RCC 7860 (cell line): ENCODE measurements at regions not wholly inside any gene's neighbourhood (a gene's known extent, or its start where the extent isn't known, plus 50 kb on each side); places are given as distances from the start of the nearest gene placed in this dataset.

ENCODE experiments used
- DNase-seq: peaks from one replicate; pipeline ENCODE4 v3.0.0-alpha.2; 2015; ENCODE audit warnings: low spot score
- FAIRE-seq: peaks from 2 replicates; lab custom pipeline; 2012; peaks lifted over from hg19 to GRCh38; lab: Jason Lieb, UNC

- FAIRE-seq (no peak), DNase-seq (no peak)
Observed at GRCh38 chr5:86768699-86769202, 151.0 kb downstream of the COX7C start.

GRCh38 chr5:86780018-86780417 is 162.3 kb downstream of the COX7C start:
- FAIRE-seq (no peak), DNase-seq (no peak)

DNA sequence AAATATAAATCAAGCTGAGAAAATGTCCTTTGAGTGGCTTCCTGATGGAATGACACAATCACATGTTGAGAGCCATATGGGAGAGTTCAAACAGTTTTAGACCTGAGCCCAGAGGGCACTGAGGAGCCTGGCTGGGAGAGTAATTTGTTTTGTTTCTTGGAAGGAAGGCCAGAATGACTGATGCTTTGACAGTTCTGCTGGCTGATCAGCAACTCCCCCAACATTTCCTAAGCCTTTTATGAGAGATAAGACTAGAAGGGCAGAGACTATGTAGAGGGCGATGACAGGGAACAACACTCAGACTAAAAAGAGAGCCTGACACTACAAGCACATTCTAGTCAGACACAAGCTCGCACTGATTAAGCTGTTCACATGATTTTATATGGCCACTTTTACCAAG is 169.2 kb downstream of the COX7C start:
- no peak for FAIRE-seq

DNA sequence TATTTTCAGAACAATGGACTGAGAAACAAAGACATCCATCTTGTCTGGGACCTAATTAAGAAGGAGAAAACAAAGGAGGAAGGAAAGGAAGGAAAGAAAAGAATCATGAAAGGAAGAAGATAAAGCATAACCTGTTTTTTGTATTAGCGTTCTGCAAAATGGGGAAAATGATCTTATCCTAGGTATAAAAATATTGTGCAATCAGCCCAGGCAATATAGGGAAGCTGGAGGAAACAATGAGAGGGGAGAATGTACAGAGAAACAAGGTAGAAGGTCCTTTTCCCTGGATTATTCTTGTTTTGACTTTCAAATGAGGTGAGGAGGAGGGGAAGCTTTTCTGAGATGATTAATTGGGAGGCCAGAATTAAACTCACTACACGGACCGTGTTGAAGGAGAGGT is 177.9 kb downstream of the COX7C start:
- no peak for FAIRE-seq
- no peak for DNase-seq

More for the DNA sequence above, 169.2 kb downstream of the COX7C start:
- DNase-seq = no peak

DNA sequence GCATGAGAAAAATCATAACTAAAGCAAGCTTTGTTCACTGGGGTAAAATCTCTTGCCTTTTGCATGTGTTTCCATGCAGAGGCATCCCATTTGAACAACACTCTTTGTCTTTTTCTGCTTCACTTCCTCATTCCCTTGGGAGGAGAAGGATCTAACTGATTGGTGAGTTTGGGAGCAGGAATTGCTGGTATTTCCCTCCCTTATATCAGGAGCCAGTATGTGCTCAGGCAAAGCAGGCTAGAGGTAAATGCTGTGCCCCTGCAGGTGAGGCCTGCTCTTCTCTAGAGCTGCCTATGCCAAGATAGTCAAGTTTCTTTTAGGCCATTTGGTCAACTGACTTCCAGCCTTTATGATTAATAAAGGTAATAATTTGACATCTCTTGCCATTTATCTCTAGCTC is 179.9 kb downstream of the COX7C start:
- no peak for DNase-seq
- no peak for FAIRE-seq

- DNase-seq (peak; percentile 46), FAIRE-seq (no peak)
Observed at GRCh38 chr5:86806206-86806605, 188.5 kb downstream of the COX7C start.

DNA sequence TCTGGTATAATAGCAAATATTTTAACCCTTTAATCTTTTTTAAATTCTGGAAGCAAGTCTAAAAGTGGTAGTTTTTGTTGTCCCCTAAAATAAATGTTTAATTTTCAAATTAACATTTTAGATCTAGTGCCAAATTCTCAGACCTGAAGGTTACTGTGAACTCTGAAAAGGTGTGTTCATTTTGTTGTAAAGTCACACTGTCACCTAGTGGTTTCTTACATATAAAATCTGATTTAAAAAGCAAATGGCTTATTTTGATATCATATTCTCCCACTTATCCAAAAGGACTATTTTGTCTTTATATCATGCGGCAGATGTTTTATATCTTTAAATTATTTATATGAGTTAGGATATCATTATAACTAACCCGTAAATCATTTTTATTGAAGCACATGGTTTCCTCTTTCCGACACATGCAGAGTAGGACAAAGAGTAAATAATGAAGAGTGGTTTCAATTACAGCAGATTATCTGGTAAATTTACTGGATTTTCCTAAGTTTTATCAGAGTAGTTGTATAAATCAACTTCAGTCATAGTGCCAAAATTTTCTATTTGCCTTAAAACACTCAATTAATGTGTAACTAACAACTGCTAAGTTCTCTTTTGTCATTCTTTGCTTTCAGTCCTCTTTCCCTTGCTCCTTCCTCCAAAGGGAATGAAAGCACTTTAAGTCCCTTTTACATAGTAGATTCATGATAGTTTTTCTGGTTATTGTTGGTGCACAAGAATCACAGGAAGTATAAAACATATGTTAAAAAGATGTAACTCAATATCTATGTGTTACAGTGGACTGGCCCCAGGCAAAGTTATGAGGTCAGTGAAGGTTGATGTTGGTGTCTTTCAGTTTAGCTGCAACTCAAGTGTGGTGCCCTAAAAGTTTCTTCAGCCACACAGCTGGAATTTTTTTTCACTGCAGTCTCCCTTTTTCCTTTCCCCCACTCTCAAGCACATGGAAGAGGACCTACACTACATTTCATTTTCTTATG is 189.6 kb downstream of the COX7C start:
- DNase-seq (no peak), FAIRE-seq (no peak)

GRCh38 chr5:86814315-86814714 is 196.6 kb downstream of the COX7C start:
- DNase-seq (no peak), FAIRE-seq (no peak)

- FAIRE-seq = no peak
- DNase-seq = no peak
Observed at GRCh38 chr5:86814907-86815306, 197.2 kb downstream of the COX7C start.

GRCh38 chr5:86824637-86825036 is 206.9 kb downstream of the COX7C start:
- no peak for DNase-seq
- FAIRE-seq = no peak

- no peak for DNase-seq
- no peak for FAIRE-seq
Observed at GRCh38 chr5:86831128-86831527, 213.4 kb downstream of the COX7C start.

GRCh38 chr5:86833868-86834267 is 216.1 kb downstream of the COX7C start:
- no peak for FAIRE-seq
- no peak for DNase-seq

- DNase-seq = no peak
- no peak for FAIRE-seq
Observed at GRCh38 chr5:86837610-86838009, 219.9 kb downstream of the COX7C start.

- DNase-seq (no peak), FAIRE-seq (no peak)
Observed at GRCh38 chr5:86838083-86838482, 220.3 kb downstream of the COX7C start.

DNA sequence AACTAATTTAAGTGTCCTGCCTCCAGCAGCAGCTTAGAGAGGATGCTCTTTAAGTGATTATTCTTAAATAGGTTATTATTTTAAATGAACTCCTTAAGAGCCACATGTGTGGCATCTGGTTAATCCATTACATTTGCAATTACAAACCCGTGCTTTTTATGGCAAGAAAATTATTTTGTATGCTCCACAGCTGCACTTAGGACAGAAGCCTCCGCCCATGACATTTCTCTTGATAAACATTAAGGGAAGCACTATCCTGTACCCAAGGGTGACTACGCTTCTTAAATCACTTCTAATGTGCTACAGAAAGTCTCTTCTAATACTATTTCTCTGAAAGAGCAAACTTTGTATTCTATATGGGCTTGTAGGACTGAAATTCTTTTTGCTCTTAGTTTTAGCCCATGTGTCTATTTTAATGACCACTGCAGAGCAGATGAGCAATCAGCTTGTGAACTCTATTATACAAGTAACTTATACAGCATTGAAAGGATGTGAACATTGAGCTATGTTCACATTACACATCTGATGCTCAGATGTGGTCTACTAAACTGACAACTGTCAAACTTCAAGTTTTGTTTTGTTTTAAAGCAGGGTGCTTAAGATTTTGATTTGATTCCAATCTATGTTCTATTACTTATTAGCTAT is 223.4 kb downstream of the COX7C start:
- no peak for FAIRE-seq
- DNase-seq = no peak

GRCh38 chr5:86858442-86858841 is 240.7 kb downstream of the COX7C start:
- no peak for FAIRE-seq

GRCh38 chr5:86861512-86861911 is 243.8 kb downstream of the COX7C start:
- FAIRE-seq (no peak), DNase-seq (no peak)

More at GRCh38 chr5:86858442-86858841, 240.7 kb downstream of the COX7C start:
- DNase-seq = no peak

GRCh38 chr5:86862093-86862492 is 244.4 kb downstream of the COX7C start:
- DNase-seq (no peak), FAIRE-seq (no peak)

GRCh38 chr5:86864051-86864450 is 246.3 kb downstream of the COX7C start:
- DNase-seq = no peak
- FAIRE-seq = no peak

- DNase-seq (no peak), FAIRE-seq (no peak)
Observed at GRCh38 chr5:86865256-86865785, 247.6 kb downstream of the COX7C start.

- no peak for FAIRE-seq
- DNase-seq = no peak
Observed at GRCh38 chr5:86866036-86866435, 248.3 kb downstream of the COX7C start.

DNA sequence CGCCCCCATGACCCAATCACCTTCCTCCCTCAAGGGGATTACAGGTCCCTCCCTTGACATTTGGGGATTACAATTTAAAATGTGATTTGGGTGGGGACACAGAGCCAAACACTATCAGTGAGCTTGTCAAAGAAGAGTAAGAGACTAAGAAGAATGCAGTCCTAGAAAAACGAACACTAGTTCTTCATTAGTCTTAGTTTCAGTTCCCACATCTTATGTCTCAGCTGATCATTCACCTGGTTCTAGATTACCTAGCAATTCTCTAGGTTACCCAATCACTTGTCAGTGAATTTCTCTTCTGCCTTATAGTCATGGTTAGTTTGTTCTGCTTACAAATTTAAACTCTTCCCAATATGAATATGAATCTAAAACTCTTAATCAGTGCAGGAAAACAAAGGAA is 251.5 kb downstream of the COX7C start:
- DNase-seq (no peak), FAIRE-seq (no peak)
